ENCODE measurements at regions not wholly inside any gene's neighbourhood (a gene's known extent, or its start where the extent isn't known, plus 50 kb on each side); places are given as distances from the start of the nearest gene placed in this dataset.

DNA sequence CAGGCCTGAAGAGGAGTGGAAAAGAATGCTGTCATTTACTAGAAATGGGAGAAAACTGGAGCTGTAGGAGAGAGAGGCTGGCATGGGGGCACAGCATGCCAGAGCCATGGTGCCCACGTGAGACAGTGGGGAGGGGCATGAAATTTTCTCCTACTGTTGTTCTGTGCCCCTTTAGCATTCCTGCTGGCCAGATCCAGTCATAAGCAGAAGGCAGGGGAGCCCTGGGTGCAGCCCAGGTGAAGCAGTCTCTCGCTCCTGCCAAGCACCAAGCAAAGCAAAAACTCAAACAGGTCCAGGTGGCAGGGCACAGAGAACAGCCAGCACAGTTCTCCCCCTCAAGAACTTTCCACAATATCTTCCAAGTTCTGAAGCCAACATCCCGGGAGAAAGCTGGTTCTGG lies 383.2 kb downstream of the TCERG1L start:
- no peak for TF ChIP-seq POLR2A (IDR thresholded peaks at IDR 0.05)
- TF ChIP-seq, protein P1, sequence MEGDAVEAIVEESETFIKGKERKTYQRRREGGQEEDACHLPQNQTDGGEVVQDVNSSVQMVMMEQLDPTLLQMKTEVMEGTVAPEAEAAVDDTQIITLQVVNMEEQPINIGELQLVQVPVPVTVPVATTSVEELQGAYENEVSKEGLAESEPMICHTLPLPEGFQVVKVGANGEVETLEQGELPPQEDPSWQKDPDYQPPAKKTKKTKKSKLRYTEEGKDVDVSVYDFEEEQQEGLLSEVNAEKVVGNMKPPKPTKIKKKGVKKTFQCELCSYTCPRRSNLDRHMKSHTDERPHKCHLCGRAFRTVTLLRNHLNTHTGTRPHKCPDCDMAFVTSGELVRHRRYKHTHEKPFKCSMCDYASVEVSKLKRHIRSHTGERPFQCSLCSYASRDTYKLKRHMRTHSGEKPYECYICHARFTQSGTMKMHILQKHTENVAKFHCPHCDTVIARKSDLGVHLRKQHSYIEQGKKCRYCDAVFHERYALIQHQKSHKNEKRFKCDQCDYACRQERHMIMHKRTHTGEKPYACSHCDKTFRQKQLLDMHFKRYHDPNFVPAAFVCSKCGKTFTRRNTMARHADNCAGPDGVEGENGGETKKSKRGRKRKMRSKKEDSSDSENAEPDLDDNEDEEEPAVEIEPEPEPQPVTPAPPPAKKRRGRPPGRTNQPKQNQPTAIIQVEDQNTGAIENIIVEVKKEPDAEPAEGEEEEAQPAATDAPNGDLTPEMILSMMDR (IDR thresholded peaks at IDR 0.05) = no peak

Data from Peyer's patch (tissue), 4 donors.